HG03342 (cell line): ENCODE measurements at regions not wholly inside any gene's neighbourhood (a gene's known extent, or its start where the extent isn't known, plus 50 kb on each side); places are given as distances from the start of the nearest gene placed in this dataset.
"Not testable (repeated sequence)": the region's sequence is repeated elsewhere in the genome, so short reads cannot be mapped to it uniquely, and the experiment has no call there.

Source experiments
- ATAC-seq: cut with Tn5 transposase; IDR thresholded peaks from one replicate; pipeline ENCODE4 v1.9.1; 2021; ENCODE audit warnings: mild to moderate bottlenecking, moderate library complexity; ENCODE audit not compliant: unreplicated experiment

DNA sequence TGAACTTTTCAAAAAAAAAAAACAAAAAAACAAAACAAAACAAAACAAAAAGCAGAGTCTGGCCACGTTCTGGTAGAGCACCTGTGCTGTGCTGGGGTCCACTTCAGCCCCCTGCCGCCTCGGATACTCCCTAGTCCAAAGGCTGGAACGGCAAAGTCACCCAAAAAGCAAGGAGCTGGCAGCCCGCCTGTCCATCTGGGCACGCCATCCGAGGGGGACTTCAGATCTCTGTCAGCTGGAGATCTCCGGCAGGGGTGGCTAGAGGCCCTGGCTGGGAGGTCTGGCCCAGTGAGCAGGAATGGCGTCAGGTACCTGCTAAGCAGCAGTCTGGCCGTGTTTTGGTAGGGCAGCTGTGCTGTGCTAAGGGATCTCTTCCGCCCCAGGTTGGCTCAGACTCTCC lies 152.3 kb upstream of the ZNF516 start:
- ATAC-seq = no peak

DNA sequence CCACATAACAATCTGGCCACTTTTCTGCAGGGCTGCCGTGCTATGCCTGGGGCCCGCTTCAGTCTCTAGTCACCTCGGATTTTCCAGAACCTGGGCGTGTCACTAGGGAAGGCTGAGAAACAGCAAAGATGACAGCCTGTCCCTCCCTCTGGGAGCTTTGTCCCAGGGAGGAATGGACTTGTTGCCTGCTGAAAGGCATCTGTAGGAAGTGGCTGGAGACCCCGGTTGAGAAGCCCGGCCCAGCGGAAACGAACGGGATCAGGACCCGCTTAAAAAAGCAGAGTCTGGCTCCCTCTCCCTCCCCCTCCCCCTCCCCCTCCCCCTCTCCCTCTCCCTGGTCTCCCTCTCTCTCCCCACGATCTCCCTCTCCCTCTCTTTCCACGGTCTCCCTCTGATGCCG lies 149.5 kb upstream of the ZNF516 start:
- ATAC-seq = no peak

DNA sequence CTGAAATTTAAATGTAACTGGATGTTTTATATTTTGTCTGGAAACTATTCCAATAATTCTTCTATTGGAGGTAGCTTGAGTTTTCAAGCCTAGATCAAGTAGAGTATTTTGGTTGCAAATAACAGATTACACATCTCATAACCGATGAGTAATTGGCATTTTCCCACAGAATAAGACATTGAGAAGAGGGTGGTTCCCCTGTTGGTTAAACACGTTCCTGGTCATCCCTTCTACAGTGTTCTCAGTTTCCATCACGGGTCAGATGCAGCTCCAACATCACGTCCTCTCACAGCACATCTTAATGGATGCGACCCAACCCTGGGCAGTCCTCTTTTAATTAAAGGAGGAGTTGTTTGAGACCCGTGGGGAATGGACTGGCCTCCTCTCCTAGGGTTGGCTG lies 149.0 kb upstream of the ZNF516 start:
- ATAC-seq = no peak

DNA sequence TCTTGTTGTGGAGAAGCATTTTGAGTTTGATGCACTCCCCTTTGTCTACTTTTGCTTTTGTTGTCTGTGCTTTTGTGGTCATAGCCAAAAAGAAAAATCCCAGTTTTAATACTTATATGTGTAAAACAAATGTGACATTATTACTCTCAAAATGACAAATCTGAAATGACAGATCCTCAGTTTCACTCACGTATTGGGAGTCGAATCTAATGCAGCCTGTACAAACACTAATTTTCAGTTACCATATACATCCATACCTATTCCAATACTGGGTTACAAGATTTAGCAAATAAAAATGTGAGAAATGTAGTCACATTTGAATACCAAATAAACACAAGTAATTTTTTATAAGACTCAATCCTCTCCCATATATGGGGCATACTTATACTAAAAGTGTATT lies 148.2 kb upstream of the ZNF516 start:
- ATAC-seq = no peak

DNA sequence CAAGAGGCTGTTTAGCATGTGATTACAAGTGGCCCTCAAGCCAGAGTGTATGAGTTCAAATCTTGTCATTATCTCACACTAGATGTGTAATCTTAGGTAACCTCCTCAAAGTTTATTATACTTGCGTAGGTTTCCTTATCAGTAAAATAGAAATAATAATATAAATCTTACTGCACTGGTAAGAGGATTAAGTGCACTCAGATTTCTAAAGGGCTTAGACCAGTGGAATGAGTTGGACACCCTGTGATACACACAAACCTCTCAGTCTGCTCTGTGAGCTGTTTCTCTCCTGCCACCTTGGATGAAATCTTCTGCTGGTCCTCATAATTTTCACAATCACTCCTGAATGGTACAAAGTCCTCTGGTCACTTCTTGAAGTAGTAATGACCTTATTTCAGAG lies 145.4 kb upstream of the ZNF516 start:
- ATAC-seq = no peak

DNA sequence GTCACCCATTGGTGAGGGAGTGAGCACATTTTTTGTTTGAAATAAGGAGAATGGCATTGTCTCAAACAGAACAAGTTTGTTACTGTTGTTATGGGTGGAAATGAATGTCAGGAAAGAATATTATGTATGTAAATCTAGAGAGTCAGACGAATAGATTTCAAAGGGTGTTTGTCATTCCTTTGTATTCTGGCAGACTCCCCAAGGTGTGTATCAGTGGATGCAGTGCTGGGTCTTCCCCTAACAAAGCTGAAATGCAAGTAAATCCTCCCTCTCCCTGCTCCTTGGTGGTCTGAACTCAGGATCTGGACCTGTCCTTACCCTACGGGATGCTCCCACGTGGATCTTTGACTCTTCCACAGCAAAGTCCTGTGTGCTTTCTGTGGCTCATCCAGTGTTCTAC lies 139.5 kb upstream of the ZNF516 start:
- ATAC-seq = no peak

DNA sequence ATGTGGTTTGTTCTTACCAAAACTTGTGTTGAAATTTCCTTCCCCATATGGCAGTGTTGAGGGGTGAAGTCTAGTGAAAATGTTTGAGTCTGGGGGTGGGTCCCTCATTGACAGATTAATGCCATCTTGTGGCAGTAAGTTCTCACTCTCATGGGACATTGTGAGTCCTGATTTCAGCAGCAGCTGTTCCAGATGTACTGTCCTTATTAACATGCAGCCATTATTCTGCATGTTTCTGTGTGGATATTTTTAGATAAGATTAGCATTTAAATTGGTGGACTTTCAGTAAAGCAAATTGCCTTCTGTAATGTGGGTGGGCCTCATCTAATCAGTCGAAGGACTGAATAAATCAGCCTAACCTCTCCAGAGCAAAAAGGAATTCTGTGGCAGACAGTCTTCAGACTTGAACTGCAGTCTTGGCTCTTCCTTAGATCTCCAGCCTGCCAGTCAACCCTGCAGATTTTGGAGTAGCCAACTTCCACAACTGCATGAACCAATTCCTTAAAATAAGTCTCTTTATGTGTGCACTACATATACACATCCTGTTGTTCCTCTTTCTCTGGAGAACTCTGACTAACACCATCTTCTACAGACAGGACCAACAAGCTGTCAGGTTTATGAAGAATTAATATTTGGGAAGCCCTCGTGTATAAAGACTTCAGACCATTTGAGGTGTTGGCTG lies 138.7 kb upstream of the ZNF516 start:
- ATAC-seq = no peak

DNA sequence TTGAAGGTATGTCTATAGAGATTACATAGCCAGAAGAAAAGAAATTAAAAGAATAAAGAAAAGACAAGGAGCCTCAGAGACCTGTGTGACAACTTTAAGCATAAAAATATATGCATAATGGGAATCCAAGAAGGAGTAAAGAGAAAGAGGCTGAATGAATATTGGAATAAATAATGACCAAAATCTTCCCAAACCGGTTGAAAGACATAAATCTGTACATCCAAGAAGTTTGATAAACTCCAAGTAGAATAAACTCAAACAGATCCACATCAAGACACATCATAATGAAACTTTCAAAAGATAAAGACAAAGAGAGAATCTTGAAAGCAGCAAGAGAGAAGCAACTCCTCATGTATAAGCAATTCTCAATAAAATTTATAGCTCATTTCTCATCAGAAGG lies 132.4 kb upstream of the ZNF516 start:
- ATAC-seq = no peak

DNA sequence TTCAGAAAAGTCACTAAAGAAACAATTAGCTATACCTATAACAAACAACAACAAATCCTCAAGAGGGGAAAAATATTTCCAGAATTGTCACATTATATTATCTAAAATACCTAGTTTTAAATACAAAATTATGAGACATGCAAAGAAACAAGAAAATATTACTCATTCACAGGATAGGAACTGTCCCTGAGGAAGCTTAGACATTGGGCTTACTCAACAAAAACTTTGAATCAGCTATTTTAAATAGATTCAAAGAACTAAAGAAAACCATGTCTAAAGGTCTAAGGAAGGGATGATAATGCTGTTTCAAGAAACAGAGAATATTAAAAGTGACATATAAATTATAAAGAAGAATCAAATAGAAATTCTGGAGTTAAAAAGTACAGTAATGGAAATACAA lies 131.9 kb upstream of the ZNF516 start:
- no peak for ATAC-seq

DNA sequence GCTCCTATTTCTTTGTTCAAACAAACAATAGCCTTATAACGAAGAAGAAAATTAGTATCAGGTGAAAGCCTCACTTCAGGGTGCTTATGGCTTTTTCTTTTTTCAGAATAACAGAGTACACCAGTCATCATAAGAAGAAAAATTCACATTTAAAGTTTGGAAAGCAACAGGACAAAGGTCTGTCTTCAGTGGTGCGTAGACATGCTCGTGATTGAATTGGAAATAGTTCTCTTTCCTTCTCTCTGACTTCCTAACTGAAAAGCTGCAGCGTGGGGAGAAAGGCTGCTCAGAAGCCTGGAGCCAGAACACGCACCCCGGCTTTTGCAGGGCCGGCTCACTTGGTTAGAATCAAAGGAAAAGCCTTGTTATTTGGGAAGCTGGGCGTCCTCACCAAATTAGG lies 127.6 kb upstream of the ZNF516 start:
- no peak for ATAC-seq

DNA sequence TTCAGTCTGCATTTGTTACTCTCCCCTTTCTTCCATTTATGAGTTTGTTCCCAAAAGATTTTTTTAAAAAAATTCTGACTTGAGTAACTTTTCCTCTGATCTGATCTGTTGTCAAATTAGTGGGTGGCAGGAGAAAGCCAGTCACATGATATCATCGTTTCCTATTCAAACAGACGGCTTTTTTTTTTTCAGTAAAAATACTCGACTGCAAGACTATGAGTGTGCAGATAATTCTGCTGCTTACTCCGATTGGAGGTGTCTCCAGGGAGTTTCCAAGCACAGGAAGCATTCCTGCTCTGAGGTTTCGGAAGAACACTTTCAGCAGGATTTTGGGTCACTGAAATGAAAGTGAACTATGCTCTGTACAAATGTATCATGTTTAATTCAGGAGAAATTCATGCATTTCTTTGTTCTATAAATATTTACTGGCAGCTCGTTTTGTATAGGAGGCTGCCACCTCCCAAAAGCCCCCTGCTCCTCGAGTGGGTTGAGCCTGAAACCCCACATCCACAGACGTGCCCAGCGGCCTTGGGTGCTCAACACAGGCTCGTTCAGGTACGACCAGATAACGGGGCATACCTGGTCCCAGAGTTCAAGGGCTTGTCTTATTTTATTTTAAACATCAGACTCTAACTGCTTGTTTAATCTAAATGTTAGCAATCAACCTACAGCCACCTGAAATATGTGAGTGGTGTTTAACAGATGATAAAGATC lies 126.9 kb upstream of the ZNF516 start:
- ATAC-seq = no peak

DNA sequence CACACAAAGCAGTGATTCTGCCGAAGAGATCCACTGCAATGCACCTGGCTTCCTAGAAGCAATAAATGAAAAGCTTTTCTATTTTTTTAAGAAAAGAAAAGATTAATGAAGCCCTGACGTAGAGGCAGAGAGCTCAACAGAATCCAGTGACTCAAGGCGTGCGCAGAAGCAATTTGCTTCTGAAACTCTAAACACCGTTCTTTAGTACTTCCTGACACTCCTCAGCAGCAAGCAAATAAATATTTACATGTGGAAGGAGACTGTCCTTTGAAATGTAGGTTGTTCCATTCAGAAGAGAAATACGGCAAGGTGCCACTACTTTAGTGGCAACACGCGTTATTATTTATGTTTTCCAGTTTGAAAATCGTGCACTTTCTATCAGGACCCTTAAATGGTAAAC lies 126.2 kb upstream of the ZNF516 start:
- no peak for ATAC-seq

DNA sequence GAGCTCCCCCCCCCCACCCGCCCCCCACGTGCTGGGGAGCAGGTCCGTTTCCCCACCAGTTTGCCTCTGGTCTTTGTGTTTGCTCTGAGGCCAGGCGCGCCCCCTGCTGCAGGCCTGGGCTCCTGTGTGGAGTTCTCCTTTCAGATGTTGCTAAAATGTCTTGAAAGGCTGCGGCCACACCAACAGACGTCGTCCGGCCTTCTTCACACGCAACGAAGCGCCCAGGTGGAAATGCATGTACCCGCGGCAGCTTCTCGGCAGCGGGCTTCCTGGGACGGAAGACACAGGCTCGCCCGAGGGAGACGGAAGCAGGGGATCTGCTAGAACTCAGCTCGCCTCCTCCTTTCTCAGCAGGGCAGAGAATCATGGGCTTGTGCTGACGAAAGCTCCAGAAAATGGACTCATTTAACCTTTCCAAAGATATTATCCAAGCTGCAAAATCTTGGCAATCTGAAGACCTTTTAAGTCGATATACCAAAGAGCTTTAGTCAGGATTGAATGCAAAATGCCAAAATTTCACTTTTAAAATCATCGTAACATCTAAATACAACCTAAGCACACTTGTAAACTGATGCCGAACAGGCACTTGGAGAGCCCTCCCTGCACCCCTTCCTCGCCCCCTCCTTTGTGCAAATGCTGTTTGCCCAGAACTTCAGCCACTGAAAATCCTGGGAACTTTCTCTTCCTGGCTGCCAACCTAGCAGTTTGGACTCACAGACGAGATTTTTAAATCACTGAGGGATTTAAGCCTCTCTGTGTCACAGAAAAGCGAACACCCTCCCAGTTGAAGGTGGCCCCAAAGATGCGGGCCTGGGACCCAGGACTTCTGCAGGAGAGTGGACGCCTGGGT lies 125.5 kb upstream of the ZNF516 start:
- ATAC-seq = peak; percentile 91

DNA sequence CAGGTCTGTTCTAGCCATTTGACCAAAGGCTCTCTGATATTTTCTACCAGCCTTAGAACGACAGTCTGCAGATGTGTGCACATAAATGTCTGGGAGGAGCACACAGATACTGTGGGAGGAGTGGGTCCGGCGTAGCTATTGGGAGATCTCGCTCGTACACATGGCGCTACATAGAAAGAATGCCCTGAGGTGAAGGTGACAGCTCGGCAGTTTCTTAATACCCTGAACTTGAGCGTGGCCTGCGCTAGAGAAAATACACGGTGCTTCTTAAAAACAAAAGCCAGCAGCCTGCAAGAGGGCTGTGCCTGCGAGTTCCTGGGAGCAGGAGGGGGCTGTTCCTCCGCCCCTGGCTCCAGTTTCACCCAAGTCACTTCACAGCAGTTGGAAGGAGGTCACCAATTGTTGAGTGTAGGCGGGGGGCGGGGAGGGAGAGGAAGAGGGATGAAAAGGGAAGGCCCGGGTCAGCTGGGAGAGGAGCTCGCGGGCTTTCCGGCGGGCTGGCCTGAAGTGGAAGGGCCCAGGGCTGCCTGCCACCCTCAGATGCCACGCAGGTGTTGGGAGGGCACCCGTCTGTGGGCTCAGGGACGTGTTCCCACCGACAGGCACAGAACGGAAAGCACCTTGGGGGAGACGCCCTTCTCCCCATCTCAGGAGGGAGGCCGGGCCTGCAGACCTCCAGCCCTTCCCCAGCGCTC lies 124.7 kb upstream of the ZNF516 start:
- peak; percentile 22 for ATAC-seq

DNA sequence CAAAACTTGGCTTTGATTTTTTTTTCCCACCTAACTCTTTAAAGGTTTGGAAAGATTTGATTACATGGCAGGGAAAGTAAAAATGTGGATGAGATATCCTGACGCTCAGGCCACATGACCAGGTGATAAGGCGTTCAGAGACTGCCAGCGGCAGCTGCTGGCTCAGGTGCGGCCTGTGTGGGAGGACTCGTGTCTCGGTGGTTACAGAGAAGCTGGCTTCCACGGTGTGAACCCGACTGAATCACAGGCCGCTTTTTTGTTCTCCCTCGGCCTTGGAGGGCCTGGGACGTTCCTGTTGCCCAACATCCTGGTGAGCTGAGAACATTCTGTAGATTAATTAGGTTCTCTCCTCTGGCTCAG lies 124.2 kb upstream of the ZNF516 start:
- no peak for ATAC-seq

DNA sequence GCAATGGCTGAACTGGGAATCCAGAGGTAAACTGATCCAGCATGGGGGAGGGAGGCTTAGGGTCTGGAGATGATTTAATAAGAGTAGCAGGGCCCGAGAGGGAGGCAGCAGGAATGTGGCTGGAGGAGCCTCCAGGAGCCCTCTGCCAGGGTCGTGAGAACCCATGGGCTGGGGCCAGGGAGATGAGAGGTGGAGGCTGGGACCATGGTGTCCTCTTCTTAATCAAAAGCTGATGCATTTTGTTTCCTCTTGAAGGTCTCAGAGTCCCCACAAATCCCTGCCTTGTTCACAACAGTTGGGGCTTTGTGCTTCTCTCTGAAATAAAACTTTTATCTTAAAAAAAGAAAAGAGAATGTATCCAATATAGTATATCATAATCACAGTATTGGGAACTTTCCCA lies 123.7 kb upstream of the ZNF516 start:
- ATAC-seq = no peak

DNA sequence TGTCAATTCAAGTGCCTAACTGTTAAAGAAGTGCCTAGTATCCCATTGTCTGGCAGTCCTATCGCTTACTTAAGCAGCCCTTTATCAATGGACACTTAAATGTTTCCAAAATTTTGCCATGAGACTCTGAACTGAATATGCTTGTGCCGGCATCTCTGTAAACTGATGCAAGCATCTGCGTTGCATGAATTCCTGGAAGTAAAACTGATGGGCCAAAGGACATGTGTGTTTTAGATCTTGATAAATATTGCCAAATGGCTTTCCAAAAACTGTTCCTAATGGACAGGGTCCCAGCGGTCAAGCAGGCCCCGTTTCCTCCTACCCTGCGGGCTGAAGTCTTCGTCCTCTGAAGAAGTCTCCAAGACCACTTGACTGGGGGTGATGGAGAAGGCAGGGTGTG lies 121.3 kb upstream of the ZNF516 start:
- ATAC-seq = no peak

DNA sequence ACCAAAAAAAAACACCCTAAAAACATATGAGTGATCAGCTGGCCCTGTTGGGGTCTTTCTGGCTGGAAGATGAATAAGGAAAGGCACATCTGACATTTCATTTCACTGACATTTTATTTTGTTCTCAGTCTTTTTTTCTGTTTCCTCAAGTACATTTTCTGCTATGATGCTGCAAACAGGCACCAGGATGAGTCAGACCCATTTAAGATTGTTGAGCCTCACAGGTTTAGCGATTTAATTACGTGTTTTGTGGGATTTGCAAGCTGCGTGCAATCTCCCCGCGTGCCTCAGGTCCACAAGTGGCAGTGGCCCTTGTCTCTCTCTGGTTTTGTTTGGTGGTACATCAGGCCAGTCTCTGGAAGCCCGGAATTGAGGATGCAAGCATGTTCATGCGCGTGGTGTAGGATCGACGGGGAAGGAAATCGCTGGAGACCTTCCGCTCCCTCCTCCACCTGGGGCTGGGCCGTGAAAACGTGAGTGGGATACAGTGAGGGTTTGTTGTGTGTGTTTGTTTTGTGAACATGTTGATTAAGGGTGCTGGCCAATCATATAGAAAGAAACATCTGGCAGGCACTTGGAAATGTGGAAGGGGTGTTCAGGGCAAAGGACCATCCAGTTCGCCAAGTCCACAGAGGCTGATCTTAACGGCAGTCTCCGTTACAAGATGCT lies 120.2 kb upstream of the ZNF516 start:
- ATAC-seq = no peak

DNA sequence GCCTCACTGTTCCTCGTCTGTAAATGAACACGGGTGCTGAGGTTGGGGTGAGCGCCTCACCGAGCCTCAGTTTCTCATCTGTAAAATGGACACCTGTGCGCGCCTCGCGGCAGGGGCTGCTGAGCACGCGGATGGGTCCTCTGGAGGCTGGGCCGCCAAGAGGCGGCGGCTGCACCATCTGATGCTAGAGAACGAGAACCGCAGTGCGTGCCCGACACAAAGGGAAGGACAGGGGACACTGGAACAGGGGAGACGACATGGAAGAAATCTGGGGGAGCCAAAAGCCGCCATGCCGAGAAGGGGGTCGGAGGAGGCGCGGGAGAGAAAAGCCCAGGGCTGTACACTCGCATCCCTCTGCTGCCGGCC lies 118.7 kb upstream of the ZNF516 start:
- no peak for ATAC-seq

DNA sequence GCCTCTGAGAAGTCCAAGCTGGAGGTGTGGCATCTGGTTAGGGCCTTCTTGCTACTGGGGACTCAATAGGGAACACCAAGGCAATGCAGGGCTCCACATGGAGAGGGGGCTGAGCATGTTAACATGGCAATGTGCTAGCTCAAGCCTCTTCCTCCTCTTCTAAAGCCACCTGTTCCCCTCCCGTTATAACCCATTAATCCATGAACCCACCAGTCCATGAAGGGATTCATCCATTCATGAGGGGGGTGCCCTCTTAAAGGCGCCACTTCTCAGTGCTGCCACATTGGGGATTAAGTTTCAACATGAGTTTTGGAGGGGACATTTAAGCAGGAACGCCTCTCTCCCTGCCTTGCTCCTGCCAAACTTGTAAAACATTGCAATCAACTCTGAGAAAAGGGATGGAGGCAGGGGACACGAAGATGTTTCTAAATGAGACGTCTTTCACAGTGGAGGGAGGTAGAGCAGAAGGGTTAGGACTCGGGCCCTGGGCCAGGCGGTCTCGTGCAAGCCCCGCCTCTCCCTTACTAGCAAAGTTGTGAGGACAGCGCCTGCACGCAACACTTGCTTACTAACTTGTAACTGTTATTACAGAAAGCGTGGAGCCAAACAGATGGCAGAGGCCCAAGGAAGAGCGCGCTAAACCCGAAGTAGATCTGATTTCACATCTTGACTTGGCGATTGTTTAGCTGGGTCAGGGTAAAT lies 118.2 kb upstream of the ZNF516 start:
- ATAC-seq = no peak

DNA sequence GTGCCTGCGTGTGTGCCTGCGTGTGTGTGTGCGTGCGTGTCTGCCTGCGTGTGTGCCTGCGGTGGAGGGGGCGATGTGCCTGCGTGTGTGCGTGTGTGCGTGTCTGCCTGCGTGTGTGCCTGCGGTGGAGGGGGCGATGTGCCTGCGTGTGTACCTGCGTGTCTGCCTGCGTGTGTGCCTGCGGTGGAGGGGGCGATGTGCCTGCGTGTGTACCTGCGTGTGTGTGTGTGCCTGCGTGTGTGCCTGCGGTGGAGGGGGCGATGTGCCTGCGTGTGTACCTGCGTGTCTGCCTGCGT lies 116.7 kb upstream of the ZNF516 start:
- ATAC-seq = not testable (repeated sequence)
